Smooth muscle cell (in vitro differentiated cells): ENCODE measurements at regions not wholly inside any gene's neighbourhood (a gene's known extent, or its start where the extent isn't known, plus 50 kb on each side); places are given as distances from the start of the nearest gene placed in this dataset.

Experiments
- DNase-seq: peaks from one replicate; lab custom pipeline; 2025; ENCODE audit not compliant: unreplicated experiment; lab: John Stamatoyannopoulos, UW
- H2AFZ ChIP-seq: fragments of 200-600 bp; sonication (generic); 2 replicates; pipeline ENCODE4 v1.6.0; 2016; ENCODE audit warnings: antibody characterized with exemption, low read depth, mild to moderate bottlenecking
- H3F3A ChIP-seq: fragments of 200-600 bp; sonication (generic); 2 replicates; pipeline ENCODE4 v1.6.0; 2017; ENCODE audit warnings: antibody characterized with exemption, low read depth
- H3K27ac ChIP-seq: fragments of 200-600 bp; sonication (generic); 2 replicates; pipeline ENCODE4 v1.5.1; 2016; ENCODE audit warnings: low read depth, mild to moderate bottlenecking
- H3K27me3 ChIP-seq: fragments of 200-600 bp; sonication (generic); 2 replicates; pipeline ENCODE4 v1.6.1; 2016; ENCODE audit warnings: low read depth, mild to moderate bottlenecking
- H3K36me3 ChIP-seq: fragments of 200-600 bp; sonication (generic); 2 replicates; pipeline ENCODE4 v1.5.1; 2016; ENCODE audit warnings: low read depth
- H3K4me1 ChIP-seq: fragments of 200-600 bp; sonication (generic); 2 replicates; pipeline ENCODE4 v1.5.1; 2016; ENCODE audit warnings: low read depth
- H3K4me2 ChIP-seq: fragments of 200-600 bp; sonication (generic); 2 replicates; pipeline ENCODE4 v1.6.0; 2016; ENCODE audit warnings: mild to moderate bottlenecking
- H3K4me3 ChIP-seq: fragments of 200-600 bp; sonication (generic); 2 replicates; pipeline ENCODE4 v1.5.1; 2016; ENCODE audit warnings: mild to moderate bottlenecking
- H3K79me2 ChIP-seq: fragments of 200-600 bp; sonication (generic); 2 replicates; pipeline ENCODE4 v1.6.0; 2016; ENCODE audit warnings: low read depth, mild to moderate bottlenecking
- H3K9ac ChIP-seq: fragments of 200-600 bp; sonication (generic); 2 replicates; pipeline ENCODE4 v1.6.0; 2016; ENCODE audit warnings: low read depth
- H3K9me3 ChIP-seq: fragments of 200-600 bp; sonication (generic); replicated peaks from 2 replicates; pipeline ENCODE4 v1.5.1; 2016; ENCODE audit warnings: low read depth
- H4K20me1 ChIP-seq: fragments of 200-600 bp; sonication (generic); 2 replicates; pipeline ENCODE4 v1.6.0; 2016; ENCODE audit warnings: low read depth
- CTCF ChIP-seq: fragments of 200-600 bp; sonication (generic); IDR thresholded peaks from 2 replicates; pipeline ENCODE4 v1.5.1; 2017; ENCODE audit warnings: borderline replicate concordance, mild to moderate bottlenecking, antibody characterized with exemption; ENCODE audit not compliant: insufficient read depth, poor library complexity, severe bottlenecking
- WGBS: methylation state at CpG from one replicate; pipeline ENCODE4 v1.1.7; 2016; ENCODE audit warnings: low lambda C conversion rate; 5-methylcytosine and 5-hydroxymethylcytosine counted together

- Histone ChIP-seq H3K4me2 (no peak overlapping the region), H3K4me3 (no peak overlapping the region), H3K9ac (no peak overlapping the region), H3F3A (no peaks in the 10 kb centered on the region), H3K27ac (no peak overlapping the region), H3K79me2 (no peaks in the 10 kb centered on the region), H2AFZ (no peak overlapping the region), H3K9me3 (no peaks in the 10 kb centered on the region), H3K27me3 (no peaks in the 10 kb centered on the region), H3K36me3 (no peaks in the 10 kb centered on the region), H4K20me1 (no peaks in the 10 kb centered on the region), H3K4me1 (no peaks in the 10 kb centered on the region)
- TF ChIP-seq CTCF, result no peak
- no peak for DNase-seq
Measured at GRCh38 chr5:28499766-28500290, 1461.4 kb upstream of the CDH9 start.

GRCh38 chr5:28495876-28496275 is 1457.5 kb upstream of the CDH9 start:
- H3K4me2 ChIP-seq, result no peak overlapping the region
- WGBS, result 79% methylated on average over 3 of the region's 3 CpGs
- H3K9me3 ChIP-seq, result no peaks in the 10 kb centered on the region
- no peak overlapping the region for H3K27ac ChIP-seq
- H3K79me2 ChIP-seq, result no peaks in the 10 kb centered on the region
- H3K4me1 ChIP-seq, result no peaks in the 10 kb centered on the region
- no peaks in the 10 kb centered on the region for H4K20me1 ChIP-seq
- H3K27me3 ChIP-seq, result no peaks in the 10 kb centered on the region
- TF ChIP-seq CTCF, result no peak
- no peak overlapping the region for H3K4me3 ChIP-seq
- H2AFZ ChIP-seq, result no peak overlapping the region
- no peaks in the 10 kb centered on the region for H3K36me3 ChIP-seq
- DNase-seq, result no peak
- no peak overlapping the region for H3K9ac ChIP-seq
- H3F3A ChIP-seq, result no peaks in the 10 kb centered on the region

- Histone ChIP-seq H3K36me3 (no peaks in the 10 kb centered on the region), H3K27me3 (no peaks in the 10 kb centered on the region), H3F3A (no peaks in the 10 kb centered on the region), H3K9ac (no peak overlapping the region), H3K4me2 (no peak overlapping the region), H3K27ac (no peak overlapping the region), H2AFZ (no peak overlapping the region), H3K4me1 (no peaks in the 10 kb centered on the region), H4K20me1 (no peaks in the 10 kb centered on the region), H3K9me3 (no peaks in the 10 kb centered on the region), H3K4me3 (no peak overlapping the region), H3K79me2 (no peaks in the 10 kb centered on the region)
- 95% methylated on average over 1 of the region's 1 CpG for WGBS
- no peak for TF ChIP-seq CTCF
- no peak for DNase-seq
Measured at GRCh38 chr5:28493456-28493855, 1455.1 kb upstream of the CDH9 start.

GRCh38 chr5:28488752-28489151 is 1450.4 kb upstream of the CDH9 start:
- H3K4me3 ChIP-seq, result no peak overlapping the region
- WGBS, result 80% methylated on average over 2 of the region's 2 CpGs
- no peaks in the 10 kb centered on the region for H3K79me2 ChIP-seq
- no peaks in the 10 kb centered on the region for H3F3A ChIP-seq
- no peaks in the 10 kb centered on the region for H3K9me3 ChIP-seq
- no peak overlapping the region for H3K9ac ChIP-seq
- no peaks in the 10 kb centered on the region for H3K4me1 ChIP-seq
- TF ChIP-seq CTCF, result no peak
- no peak for DNase-seq
- H4K20me1 ChIP-seq, result no peaks in the 10 kb centered on the region
- no peaks in the 10 kb centered on the region for H3K36me3 ChIP-seq
- no peak overlapping the region for H3K27ac ChIP-seq
- no peaks in the 10 kb centered on the region for H3K27me3 ChIP-seq
- H3K4me2 ChIP-seq, result no peak overlapping the region
- H2AFZ ChIP-seq, result no peak overlapping the region
